GM06990 (cell line): ENCODE measurements at regions not wholly inside any gene's neighbourhood (a gene's known extent, or its start where the extent isn't known, plus 50 kb on each side); places are given as distances from the start of the nearest gene placed in this dataset.

Experiments
- DNase-seq: peaks from one replicate; pipeline ENCODE4 v3.0.0-alpha.2; 2011; ENCODE audit not compliant: insufficient read length; ENCODE audit errors: extremely low read depth
- H3K27me3 ChIP-seq: replicated peaks from 2 replicates; pipeline ENCODE4 v1.6.0; 2011; ENCODE audit warnings: low read length; ENCODE audit not compliant: control insufficient read depth, insufficient read depth
- H3K36me3 ChIP-seq: 2 replicates; pipeline ENCODE4 v1.5.1; 2011; ENCODE audit warnings: low read length; ENCODE audit not compliant: control insufficient read depth, insufficient read depth
- H3K4me3 ChIP-seq: replicated peaks from 2 replicates; pipeline ENCODE4 v1.5.1; 2011; ENCODE audit warnings: low read depth, mild to moderate bottlenecking, control low read depth, low read length
- CTCF ChIP-seq: IDR thresholded peaks from 2 replicates; pipeline ENCODE4 v1.5.1; 2011; ENCODE audit warnings: low read length, control low read depth, mild to moderate bottlenecking, inconsistent platforms; ENCODE audit not compliant: insufficient read depth, poor library complexity, severe bottlenecking

- Histone ChIP-seq H3K4me3 (no peak overlapping the region), H3K36me3 (no peaks in the 10 kb centered on the region), H3K27me3 (no peaks in the 10 kb centered on the region; the same call in none of the 2 replicates)
- no peak for TF ChIP-seq CTCF
- DNase-seq, result no peak
Measured at GRCh38 chr7:22066522-22066921, 120.8 kb upstream of the CDCA7L start.

GRCh38 chr7:22064816-22065215 is 119.1 kb upstream of the CDCA7L start:
- Histone ChIP-seq H3K36me3 (no peaks in the 10 kb centered on the region), H3K27me3 (no peaks in the 10 kb centered on the region; the same call in none of the 2 replicates), H3K4me3 (no peak overlapping the region)
- TF ChIP-seq CTCF, result no peak
- no peak for DNase-seq

GRCh38 chr7:22061775-22062174 is 116.1 kb upstream of the CDCA7L start:
- H3K36me3 ChIP-seq, result no peaks in the 10 kb centered on the region
- no peak for DNase-seq
- TF ChIP-seq CTCF, result no peak
- H3K27me3 ChIP-seq, result no peaks in the 10 kb centered on the region; the same call in 1 of the 2 replicates
- H3K4me3 ChIP-seq, result no peak overlapping the region

- Histone ChIP-seq H3K27me3 (no peaks in the 10 kb centered on the region; the same call in 1 of the 2 replicates), H3K36me3 (no peaks in the 10 kb centered on the region), H3K4me3 (no peak overlapping the region)
- DNase-seq, result no peak
- TF ChIP-seq CTCF, result no peak
Measured at GRCh38 chr7:22060863-22061262, 115.2 kb upstream of the CDCA7L start.

- H3K27me3 ChIP-seq, result no peaks in the 10 kb centered on the region; the same call in 1 of the 2 replicates
Measured at GRCh38 chr7:22060197-22060596, 114.5 kb upstream of the CDCA7L start.

More at GRCh38 chr7:22060197-22060596, 114.5 kb upstream of the CDCA7L start:
- DNase-seq, result no peak
- Histone ChIP-seq H3K36me3 (no peaks in the 10 kb centered on the region), H3K4me3 (no peak overlapping the region)
- TF ChIP-seq CTCF, result no peak
